HG02943 (cell line): ENCODE measurements at regions not wholly inside any gene's neighbourhood (a gene's known extent, or its start where the extent isn't known, plus 50 kb on each side); places are given as distances from the start of the nearest gene placed in this dataset.
"Not testable (repeated sequence)": the region's sequence is repeated elsewhere in the genome, so short reads cannot be mapped to it uniquely, and the experiment has no call there.

Source experiments
- ATAC-seq: cut with Tn5 transposase; IDR thresholded peaks from one replicate; pipeline ENCODE4 v1.9.1; 2021; ENCODE audit warnings: mild to moderate bottlenecking, low read depth, moderate library complexity; ENCODE audit not compliant: unreplicated experiment

DNA sequence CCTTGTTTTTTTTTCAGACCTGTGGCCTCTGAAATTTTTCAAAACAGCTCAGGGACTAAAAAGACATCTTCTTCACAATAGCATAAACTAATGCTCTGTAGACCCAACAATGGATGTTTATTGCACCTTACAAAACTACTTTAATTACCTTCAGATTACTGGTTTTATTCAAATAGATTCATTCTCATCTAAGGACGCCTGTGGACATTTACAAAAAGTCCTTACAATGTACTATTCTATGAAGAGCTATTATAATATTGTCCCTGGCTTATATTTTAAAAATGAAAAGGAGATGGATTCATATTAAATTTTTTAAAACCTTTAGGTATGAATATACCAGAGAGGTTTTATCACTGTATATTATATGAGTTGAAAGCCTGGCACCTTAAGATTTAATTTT, 238.4 kb upstream of the NR5A2 start:
- no peak for ATAC-seq

DNA sequence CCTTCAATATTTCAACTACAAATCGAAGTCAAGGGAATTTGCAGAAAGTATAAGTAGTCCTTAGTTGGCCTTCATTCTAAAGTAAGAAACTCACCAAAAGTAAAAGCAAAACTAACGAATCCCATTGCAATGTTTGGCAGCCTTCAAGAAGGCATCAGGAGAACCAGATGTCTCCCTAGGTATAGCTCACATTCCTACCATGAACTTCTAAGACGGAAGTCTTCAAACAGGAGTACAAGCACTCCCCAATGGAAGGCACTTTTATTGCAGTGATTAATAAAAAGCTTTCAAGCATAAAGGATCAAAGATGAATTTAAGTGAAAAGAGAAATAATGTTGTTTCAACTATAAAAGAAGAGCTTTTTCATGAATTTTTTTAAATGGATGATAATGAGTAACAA, 236.0 kb upstream of the NR5A2 start:
- ATAC-seq, result no peak

GRCh38 chr1:199792874-199793273, 234.6 kb upstream of the NR5A2 start:
- no peak for ATAC-seq

DNA sequence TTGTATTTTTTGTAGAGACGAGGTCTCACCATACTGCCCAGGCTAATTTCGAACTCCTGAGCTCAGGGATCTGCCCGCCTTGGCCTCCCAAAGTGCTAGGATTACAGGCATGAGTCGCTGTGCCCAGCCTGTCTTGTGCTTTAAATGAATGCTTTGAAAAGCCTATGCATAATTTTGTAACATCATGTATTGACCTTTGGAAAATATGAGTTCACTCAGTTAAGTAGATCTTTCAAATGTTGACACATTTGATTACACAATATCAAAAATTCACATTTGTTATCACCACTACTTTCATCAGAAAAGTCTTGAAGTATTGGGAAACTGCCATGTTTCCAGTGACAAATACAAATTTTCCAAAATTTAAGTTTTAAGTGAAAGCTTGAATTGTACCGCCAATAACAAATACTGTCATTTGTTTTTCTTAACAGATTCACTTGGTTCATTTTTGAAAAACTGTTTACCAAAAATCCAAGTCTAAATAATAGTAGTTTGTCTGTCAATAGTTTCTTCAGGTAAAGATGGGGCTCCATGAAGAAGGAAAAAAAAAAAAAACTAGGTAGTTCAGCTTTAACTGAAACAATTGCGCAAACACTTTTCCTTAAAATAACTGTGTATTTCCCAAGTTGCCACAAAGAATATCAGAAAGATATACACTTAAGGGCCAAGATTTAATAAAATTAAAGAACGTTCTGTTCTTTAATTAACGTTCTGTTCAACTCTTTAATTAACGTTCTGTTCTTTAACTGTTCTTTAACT, 233.2 kb upstream of the NR5A2 start:
- ATAC-seq, result no peak

DNA sequence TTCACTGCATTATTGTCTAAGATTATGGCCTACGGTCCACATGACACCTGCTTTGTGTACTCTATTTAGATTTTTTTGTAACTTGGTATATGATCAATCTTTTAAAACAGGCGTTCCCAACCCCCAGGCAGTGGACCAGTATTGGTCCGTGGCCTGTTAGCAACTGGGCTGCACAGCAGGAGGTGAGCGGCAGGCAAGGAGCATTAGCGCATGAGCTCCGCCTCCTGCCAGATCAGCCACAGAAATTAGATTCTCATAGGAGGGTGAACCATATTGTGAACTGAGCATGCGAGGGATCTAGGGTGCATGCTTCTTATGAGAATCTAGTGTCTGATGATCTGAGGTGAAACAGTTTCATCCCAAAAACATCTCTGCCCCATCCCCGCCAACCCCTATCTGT, 228.4 kb upstream of the NR5A2 start:
- ATAC-seq, result no peak

DNA sequence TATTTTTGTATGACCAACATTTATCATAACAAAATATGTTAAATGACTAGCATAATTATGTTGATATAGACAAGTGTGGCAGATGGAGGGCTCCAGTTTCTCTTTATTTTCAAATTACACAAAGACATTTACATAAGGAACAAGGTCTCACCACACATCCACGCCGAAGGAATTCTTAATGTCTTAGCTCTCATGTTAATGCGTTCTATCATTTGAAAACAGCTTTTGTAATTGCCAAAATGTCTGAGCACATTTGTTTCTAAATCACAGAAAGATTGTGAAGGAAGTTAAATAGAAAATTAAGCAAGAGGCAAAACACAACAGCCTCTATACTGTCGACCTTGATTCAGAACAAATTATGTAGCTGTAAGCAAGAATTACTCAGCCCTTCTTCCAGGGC, 223.0 kb upstream of the NR5A2 start:
- no peak for ATAC-seq

GRCh38 chr1:199808110-199808870, 219.2 kb upstream of the NR5A2 start:
- ATAC-seq, result no peak

GRCh38 chr1:199809311-199809710, 218.2 kb upstream of the NR5A2 start:
- ATAC-seq, result no peak

DNA sequence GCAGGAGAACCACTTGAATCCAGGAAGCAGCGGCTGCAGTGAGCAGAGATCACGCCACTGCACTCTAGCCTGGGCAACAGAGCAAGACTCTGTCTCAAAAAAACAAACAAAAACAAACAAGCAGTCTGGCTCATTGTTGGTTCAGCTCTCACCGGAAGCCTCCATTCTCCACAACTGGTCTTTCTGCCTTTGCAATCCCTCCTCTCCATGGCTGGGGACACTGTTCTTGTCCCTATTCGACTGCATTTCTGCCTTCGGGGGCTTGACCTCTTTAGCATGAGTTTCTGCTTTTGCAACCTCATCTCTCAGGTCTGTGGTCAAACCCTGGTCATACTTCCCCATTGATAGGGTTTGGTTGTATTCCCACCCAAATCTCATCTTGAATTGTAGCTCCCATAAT, 216.3 kb upstream of the NR5A2 start:
- no peak for ATAC-seq

- ATAC-seq, result no peak
These were observed 214.3 kb upstream of the NR5A2 start for GRCh38 chr1:199813198-199813597.

GRCh38 chr1:199815947-199816346, 211.6 kb upstream of the NR5A2 start:
- ATAC-seq, result no peak

DNA sequence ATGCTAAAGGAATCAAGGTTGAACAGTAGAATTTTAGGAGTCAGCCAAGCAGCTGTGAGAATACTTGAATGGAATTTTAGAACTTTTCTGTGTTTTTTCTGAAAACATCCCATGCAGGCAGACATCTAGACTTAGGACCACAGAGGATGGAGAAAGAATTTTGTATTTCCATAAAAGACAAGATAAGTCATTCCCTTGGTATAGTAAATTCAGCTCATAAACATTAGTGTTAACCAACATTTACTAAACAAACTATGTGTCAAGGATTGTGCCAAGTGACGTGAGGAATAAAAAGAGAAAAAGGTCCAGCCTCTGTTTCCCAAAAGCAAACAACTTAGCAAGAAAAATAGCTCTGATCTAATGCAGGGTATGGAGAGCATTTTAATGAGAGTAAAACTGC, 210.2 kb upstream of the NR5A2 start:
- no peak for ATAC-seq

DNA sequence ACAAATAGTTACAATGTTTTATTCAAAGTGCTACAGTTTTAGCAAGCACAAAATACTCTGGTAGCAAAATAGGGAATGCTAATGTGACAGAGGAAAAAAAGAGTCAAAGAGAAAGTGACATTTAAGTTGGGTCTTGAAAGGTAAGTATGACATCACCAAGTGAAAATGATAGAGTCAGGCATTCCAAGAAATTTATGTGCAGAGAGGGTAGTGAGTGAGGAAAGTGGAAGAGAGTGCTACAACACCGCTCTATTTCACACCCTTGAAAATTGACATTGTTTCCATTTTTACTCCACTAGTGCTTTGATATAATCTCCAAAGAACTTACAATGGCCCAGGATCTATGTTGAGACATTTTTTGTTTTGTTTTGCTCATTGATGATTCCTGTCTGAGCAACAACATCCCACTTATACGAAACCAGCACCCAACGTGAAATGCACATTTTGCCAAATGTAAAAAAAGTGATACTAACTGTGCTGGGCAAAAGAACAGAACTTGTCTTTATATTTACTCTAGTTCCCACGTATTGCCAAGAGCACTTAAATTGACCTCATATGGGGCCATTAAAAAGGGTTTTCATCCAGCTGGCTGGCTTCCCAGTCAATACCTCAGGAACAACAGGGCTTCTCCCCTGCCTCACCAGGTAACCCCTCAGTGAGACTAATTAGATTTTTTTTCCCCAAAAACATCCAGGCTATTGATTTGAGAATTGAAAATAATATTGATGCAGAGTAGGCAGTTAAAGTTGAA, 206.3 kb upstream of the NR5A2 start:
- ATAC-seq, result no peak

- ATAC-seq, result no peak
These were observed 195.1 kb upstream of the NR5A2 start for GRCh38 chr1:199832451-199832850.

DNA sequence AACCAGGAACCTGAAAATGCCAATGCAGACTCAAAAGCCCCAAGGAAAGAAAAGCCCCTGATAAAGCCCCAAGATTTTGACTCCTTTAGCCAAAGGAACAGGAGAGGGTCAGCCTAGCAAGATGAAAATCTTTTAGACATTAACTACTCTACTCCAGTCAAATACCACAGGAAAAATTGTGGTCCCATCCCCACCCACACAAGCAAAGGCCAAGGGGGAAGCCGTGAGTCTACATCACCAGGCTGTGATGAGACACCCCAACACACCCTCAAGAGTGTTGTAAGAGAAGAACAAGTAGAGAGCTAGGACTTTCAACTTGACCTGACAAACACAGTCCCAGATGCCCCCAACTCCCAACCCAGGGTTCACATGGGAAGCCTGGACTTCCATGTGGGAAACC, 192.8 kb upstream of the NR5A2 start:
- no peak for ATAC-seq

GRCh38 chr1:199836430-199836829, 191.1 kb upstream of the NR5A2 start:
- no peak for ATAC-seq

DNA sequence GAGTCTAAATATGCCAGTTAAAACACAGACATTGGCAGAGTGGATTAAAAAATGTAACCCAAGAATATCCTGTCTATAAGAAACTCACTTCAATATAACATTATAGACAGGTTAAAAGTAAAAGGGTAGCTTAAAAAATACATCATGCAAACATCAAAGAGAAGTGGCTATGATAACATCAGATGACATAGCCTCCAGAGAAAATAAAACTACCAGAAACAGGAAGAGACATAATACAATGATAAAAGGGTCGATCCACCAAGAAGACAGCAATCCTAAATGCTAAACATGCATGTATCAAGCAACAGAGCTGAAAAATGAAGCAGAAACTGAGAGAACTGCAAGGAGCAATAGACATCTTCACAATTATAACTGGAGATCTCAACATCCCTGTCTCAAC, 190.2 kb upstream of the NR5A2 start:
- no peak for ATAC-seq

DNA sequence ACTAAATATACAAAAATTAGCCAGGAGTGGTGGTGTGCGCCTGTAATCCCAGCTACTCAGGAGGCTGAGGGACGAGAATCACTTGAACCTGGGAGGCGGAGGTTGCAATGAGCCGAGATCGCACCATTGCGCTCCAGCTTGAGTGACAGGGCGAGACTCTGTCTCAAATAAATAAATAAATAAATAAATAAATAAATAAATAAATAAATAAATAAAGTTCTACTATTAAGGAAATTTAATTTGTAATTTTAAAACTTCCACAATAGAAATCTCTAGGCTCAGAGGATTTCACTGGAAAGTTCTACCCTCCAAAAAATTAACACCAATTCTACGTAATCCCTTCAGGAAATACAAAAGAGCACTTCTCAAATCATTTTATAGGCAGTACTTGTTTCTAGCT, 187.9 kb upstream of the NR5A2 start:
- not testable (repeated sequence) for ATAC-seq

DNA sequence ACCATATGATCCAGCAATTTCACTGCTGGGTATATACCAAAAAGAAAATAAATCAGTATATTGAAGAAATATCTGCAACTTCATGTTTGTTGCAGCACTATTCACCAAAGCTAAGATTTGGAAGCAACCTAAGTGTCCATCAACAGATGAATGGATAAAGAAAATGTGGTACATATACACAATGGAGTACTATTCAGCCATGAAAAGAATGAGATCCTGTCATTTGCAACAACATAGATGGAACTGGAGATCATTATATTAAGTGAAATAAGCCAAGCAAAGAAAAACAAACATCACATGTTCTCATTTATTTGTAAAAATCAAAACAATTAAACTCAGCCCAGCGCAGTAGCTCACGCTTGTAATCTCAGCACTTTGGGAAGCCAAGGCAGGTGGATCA, 184.4 kb upstream of the NR5A2 start:
- not testable (repeated sequence) for ATAC-seq

DNA sequence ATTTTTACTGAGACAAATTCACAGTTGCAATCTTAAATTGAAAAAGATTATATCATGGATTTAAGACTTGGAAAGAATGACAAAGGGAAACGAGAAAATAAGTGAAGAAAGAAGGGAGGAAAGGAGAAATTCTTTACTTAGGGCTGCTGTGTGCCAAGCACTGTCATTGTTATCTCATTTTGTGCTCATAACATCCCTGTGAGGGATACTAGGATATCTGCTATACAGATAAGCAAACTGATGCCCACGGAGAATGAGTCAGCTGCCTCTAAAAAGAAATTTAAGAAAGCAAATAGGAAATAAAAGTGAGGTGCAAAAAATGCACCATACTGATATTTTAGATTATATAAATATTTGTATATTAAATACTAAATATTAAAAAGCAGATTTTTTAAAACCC, 183.6 kb upstream of the NR5A2 start:
- ATAC-seq, result no peak

DNA sequence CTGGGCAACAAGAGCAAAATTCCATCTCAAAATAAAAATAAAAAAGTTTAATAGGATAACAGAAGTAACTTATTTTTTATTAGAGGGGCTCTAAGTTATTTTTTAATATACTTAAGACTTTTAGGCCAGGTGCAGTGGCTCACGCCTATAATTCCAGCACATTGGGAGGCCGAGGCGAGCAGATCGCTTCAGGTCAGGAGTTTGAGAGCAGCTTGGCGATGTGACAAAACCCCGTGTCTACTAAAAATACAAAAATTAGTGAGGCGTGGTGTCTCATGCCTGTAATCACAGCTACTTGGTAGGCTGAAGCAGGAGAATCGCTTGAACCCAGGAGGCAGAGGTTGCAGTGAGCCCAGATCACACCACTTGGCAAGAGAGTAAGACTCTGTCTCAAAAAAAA, 180.5 kb upstream of the NR5A2 start:
- no peak for ATAC-seq
